ENCODE measurements at regions not wholly inside any gene's neighbourhood (a gene's known extent, or its start where the extent isn't known, plus 50 kb on each side); places are given as distances from the start of the nearest gene placed in this dataset.

GRCh38 chr5:165057145-165057544 is 1551.7 kb downstream of the MAT2B start:
- WGBS (ENCODE audit: low lambda C conversion rate): 0% methylated on average over 2 of the region's 2 CpGs
- no peak overlapping the region for H3K9ac ChIP-seq (ENCODE audit: insufficient read depth, low read depth, low read length)
- POLR2A ChIA-PET: no interaction called here
- ATAC-seq (no peak), FAIRE-seq (no peak), DNase-seq (ENCODE audit: low spot score) (no peak)
- no peaks in the 10 kb centered on the region for H4K20me1 ChIP-seq (ENCODE audit: insufficient read depth, low read length)
- in situ Hi-C loops (cut with HindIII; ENCODE audit: extremely low pct_ligation_motif_present, low pct_unique_long_range_greater_than_20kb): no loop called here
- H3K36me3 ChIP-seq (replicated peaks in 1 of 2; ENCODE audit: control insufficient read depth in 1 of 2, insufficient read depth in 2 of 2, low read length in 2 of 2): no peaks in the 10 kb centered on the region
- H3K27ac ChIP-seq (ENCODE audit: extremely low read length, insufficient read depth, low read length): no peak overlapping the region
- H3K27me3 ChIP-seq (ENCODE audit: control insufficient read depth in 1 of 2, insufficient read depth in 2 of 2, low read length in 2 of 2): no peaks in the 10 kb centered on the region
- no peak overlapping the region for H3K4me2 ChIP-seq (ENCODE audit: low read depth, low read length)
- no peak overlapping the region for H2AFZ ChIP-seq (ENCODE audit: low read length)
- no peak overlapping the region for H3K4me3 ChIP-seq (replicated peaks in 1 of 3; ENCODE audit: insufficient read depth in 1 of 3, low read depth in 2 of 3, low read length in 3 of 3)
- H3K4me1 ChIP-seq (ENCODE audit: insufficient read depth, low read length): no peaks in the 10 kb centered on the region
- no peak for TF ChIP-seq ZBTB38 (CRISPR knock-in tag; IDR thresholded peaks at IDR 0.05)
- intact Hi-C loops (cut with micrococcal nuclease; ENCODE audit: unreplicated experiment): no loop called here
- H3K9me3 ChIP-seq (ENCODE audit: low read length): peaks cover 75% of the 10 kb centered on the region
- no peaks in the 10 kb centered on the region for H3K79me2 ChIP-seq (ENCODE audit: insufficient read depth, low read length)
- CTCF ChIA-PET (ENCODE audit: low intra/inter-chr PET ratio, low total read pairs): no interaction called here
- no TSS peak for BruUV-seq (replicated peaks)

- Histone ChIP-seq H3K9ac (ENCODE audit: insufficient read depth, low read depth, low read length) (no peak overlapping the region), H3K4me3 (replicated peaks in 1 of 3; ENCODE audit: insufficient read depth in 1 of 3, low read depth in 2 of 3, low read length in 3 of 3) (no peak overlapping the region), H3K79me2 (ENCODE audit: insufficient read depth, low read length) (no peaks in the 10 kb centered on the region), H2AFZ (ENCODE audit: low read length) (no peak overlapping the region), H3K9me3 (ENCODE audit: low read length) (peaks cover 65% of the 10 kb centered on the region), H3K4me1 (ENCODE audit: insufficient read depth, low read length) (no peaks in the 10 kb centered on the region), H4K20me1 (ENCODE audit: insufficient read depth, low read length) (no peaks in the 10 kb centered on the region), H3K4me2 (ENCODE audit: low read depth, low read length) (no peak overlapping the region), H3K27me3 (ENCODE audit: control insufficient read depth in 1 of 2, insufficient read depth in 2 of 2, low read length in 2 of 2) (no peaks in the 10 kb centered on the region), H3K27ac (ENCODE audit: extremely low read length, insufficient read depth, low read length) (no peak overlapping the region), H3K36me3 (replicated peaks in 1 of 2; ENCODE audit: control insufficient read depth in 1 of 2, insufficient read depth in 2 of 2, low read length in 2 of 2) (no peaks in the 10 kb centered on the region)
- intact Hi-C loops (cut with micrococcal nuclease; ENCODE audit: unreplicated experiment): no loop called here
- BruUV-seq (replicated peaks): no TSS peak
- in situ Hi-C loops (cut with HindIII; ENCODE audit: extremely low pct_ligation_motif_present, low pct_unique_long_range_greater_than_20kb): no loop called here
- DNase-seq (ENCODE audit: low spot score) (no peak), FAIRE-seq (no peak), ATAC-seq (no peak)
- POLR2A ChIA-PET: no interaction called here
- CTCF ChIA-PET (ENCODE audit: low intra/inter-chr PET ratio, low total read pairs): no interaction called here
- 0% methylated on average over 3 of the region's 3 CpGs for WGBS (ENCODE audit: low lambda C conversion rate)
- TF ChIP-seq, protein P1, sequence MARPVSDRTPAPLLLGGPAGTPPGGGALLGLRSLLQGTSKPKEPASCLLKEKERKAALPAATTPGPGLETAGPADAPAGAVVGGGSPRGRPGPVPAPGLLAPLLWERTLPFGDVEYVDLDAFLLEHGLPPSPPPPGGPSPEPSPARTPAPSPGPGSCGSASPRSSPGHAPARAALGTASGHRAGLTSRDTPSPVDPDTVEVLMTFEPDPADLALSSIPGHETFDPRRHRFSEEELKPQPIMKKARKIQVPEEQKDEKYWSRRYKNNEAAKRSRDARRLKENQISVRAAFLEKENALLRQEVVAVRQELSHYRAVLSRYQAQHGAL (CRISPR knock-in tag; IDR thresholded peaks at IDR 0.05; ENCODE audit: not compliant biosample characterization): no peak
- TF ChIP-seq, protein P2, sequence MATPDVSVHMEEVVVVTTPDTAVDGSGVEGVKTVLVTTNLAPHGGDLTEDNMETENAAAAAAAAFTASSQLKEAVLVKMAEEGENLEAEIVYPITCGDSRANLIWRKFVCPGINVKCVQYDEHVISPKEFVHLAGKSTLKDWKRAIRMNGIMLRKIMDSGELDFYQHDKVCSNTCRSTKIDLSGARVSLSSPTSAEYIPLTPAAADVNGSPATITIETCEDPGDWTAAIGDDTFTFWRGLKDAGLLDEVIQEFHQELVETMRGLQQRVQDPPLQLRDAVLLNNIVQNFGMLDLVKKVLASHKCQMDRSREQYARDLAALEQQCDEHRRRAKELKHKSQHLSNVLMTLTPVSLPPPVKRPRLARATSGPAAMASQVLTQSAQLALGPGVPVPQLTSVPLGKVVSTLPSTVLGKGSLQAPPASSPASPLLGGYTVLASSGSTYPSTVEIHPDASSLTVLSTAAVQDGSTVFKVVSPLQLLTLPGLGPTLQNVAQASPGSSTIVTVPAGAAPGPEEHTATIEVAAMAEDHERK (CRISPR knock-in tag; IDR thresholded peaks at IDR 0.05; ENCODE audit: low read depth): no peak
- TF ChIP-seq TFE3 (CRISPR knock-in tag; IDR thresholded peaks at IDR 0.05): no peak
- TF ChIP-seq, protein P3, sequence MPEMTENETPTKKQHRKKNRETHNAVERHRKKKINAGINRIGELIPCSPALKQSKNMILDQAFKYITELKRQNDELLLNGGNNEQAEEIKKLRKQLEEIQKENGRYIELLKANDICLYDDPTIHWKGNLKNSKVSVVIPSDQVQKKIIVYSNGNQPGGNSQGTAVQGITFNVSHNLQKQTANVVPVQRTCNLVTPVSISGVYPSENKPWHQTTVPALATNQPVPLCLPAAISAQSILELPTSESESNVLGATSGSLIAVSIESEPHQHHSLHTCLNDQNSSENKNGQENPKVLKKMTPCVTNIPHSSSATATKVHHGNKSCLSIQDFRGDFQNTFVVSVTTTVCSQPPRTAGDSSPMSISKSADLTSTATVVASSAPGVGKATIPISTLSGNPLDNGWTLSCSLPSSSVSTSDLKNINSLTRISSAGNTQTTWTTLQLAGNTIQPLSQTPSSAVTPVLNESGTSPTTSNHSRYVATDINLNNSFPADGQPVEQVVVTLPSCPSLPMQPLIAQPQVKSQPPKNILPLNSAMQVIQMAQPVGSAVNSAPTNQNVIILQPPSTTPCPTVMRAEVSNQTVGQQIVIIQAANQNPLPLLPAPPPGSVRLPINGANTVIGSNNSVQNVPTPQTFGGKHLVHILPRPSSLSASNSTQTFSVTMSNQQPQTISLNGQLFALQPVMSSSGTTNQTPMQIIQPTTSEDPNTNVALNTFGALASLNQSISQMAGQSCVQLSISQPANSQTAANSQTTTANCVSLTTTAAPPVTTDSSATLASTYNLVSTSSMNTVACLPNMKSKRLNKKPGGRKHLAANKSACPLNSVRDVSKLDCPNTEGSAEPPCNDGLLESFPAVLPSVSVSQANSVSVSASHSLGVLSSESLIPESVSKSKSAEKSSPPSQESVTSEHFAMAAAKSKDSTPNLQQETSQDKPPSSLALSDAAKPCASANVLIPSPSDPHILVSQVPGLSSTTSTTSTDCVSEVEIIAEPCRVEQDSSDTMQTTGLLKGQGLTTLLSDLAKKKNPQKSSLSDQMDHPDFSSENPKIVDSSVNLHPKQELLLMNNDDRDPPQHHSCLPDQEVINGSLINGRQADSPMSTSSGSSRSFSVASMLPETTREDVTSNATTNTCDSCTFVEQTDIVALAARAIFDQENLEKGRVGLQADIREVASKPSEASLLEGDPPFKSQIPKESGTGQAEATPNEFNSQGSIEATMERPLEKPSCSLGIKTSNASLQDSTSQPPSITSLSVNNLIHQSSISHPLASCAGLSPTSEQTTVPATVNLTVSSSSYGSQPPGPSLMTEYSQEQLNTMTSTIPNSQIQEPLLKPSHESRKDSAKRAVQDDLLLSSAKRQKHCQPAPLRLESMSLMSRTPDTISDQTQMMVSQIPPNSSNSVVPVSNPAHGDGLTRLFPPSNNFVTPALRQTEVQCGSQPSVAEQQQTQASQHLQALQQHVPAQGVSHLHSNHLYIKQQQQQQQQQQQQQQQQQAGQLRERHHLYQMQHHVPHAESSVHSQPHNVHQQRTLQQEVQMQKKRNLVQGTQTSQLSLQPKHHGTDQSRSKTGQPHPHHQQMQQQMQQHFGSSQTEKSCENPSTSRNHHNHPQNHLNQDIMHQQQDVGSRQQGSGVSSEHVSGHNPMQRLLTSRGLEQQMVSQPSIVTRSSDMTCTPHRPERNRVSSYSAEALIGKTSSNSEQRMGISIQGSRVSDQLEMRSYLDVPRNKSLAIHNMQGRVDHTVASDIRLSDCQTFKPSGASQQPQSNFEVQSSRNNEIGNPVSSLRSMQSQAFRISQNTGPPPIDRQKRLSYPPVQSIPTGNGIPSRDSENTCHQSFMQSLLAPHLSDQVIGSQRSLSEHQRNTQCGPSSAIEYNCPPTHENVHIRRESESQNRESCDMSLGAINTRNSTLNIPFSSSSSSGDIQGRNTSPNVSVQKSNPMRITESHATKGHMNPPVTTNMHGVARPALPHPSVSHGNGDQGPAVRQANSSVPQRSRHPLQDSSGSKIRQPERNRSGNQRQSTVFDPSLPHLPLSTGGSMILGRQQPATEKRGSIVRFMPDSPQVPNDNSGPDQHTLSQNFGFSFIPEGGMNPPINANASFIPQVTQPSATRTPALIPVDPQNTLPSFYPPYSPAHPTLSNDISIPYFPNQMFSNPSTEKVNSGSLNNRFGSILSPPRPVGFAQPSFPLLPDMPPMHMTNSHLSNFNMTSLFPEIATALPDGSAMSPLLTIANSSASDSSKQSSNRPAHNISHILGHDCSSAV (CRISPR knock-in tag; IDR thresholded peaks at IDR 0.05; ENCODE audit: borderline replicate concordance): no peak
These were observed 1561.4 kb downstream of the MAT2B start for GRCh38 chr5:165066751-165067385.
